IMR-90 (cell line): ENCODE measurements at regions not wholly inside any gene's neighbourhood (a gene's known extent, or its start where the extent isn't known, plus 50 kb on each side); places are given as distances from the start of the nearest gene placed in this dataset.
A peak's percentile ranks its signal among the peaks of the same experiment; 100 is the strongest.

Experiments
- MXI1 ChIP-seq: IDR thresholded peaks from 2 replicates; pipeline ENCODE4 v1.6.1; 2012; ENCODE audit warnings: low read depth, mild to moderate bottlenecking, low read length, moderate library complexity, borderline replicate concordance
- POLR2A ChIP-seq: IDR thresholded peaks from 2 replicates; pipeline ENCODE4 v1.6.1; 2012; ENCODE audit warnings: mild to moderate bottlenecking, low read depth, low read length
- RAD21 ChIP-seq: IDR thresholded peaks from 2 replicates; pipeline ENCODE4 v1.6.1; 2012; ENCODE audit warnings: low read length, improper control_type of control experiment
- RFX5 ChIP-seq: IDR thresholded peaks from 2 replicates; pipeline ENCODE4 v1.8.0; 2012; ENCODE audit warnings: low read depth, mild to moderate bottlenecking, low read length, moderate library complexity
- TF ChIP-seq, protein P1 (sequence below): conservative IDR thresholded peaks from 2 replicates; pipeline ENCODE4 v1.5.1; 2012; ENCODE audit warnings: mild to moderate bottlenecking, low read depth, low read length, improper control_type of control experiment

DNA sequence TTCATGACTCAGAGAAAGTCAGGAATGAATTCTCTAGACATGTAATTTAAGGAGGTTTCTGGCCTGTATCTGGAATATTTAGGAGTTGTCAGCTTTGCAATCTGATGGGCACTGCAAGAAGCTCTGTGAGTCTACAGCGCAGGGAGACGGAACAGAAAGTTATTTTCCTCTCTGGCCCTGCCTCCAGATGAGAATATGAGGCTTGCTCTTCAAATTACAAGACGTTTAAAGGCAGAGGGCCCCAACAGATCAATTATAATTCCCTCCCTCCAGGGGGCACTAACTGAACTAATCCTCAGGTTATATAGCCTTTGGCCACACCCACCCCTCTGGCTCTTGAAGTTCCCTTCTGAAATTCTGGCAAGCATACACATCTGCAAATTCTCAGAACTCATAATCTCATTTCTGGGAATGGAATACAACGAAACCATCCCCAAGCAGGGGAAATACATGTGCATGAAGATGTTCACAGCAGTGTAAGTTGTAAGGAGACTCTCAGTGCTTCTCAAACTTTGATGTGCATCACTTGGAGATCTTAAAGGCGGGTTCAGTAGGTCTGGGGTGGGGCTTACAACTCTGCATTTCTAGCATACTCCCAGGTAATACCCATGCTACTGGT is 307.6 kb downstream of the CWC27 start:
- TF ChIP-seq, protein P1, sequence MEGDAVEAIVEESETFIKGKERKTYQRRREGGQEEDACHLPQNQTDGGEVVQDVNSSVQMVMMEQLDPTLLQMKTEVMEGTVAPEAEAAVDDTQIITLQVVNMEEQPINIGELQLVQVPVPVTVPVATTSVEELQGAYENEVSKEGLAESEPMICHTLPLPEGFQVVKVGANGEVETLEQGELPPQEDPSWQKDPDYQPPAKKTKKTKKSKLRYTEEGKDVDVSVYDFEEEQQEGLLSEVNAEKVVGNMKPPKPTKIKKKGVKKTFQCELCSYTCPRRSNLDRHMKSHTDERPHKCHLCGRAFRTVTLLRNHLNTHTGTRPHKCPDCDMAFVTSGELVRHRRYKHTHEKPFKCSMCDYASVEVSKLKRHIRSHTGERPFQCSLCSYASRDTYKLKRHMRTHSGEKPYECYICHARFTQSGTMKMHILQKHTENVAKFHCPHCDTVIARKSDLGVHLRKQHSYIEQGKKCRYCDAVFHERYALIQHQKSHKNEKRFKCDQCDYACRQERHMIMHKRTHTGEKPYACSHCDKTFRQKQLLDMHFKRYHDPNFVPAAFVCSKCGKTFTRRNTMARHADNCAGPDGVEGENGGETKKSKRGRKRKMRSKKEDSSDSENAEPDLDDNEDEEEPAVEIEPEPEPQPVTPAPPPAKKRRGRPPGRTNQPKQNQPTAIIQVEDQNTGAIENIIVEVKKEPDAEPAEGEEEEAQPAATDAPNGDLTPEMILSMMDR, result peak; percentile 20; the same call in 1 of the 2 replicates
- 0 out of 2 replicates have a peak, but pooled peaks have one; percentile 19 for TF ChIP-seq RAD21
- TF ChIP-seq POLR2A, result no peak
- TF ChIP-seq RFX5, result no peak
- TF ChIP-seq MXI1, result no peak
